GM13976 (cell line): ENCODE measurements at regions not wholly inside any gene's neighbourhood (a gene's known extent, or its start where the extent isn't known, plus 50 kb on each side); places are given as distances from the start of the nearest gene placed in this dataset.

Experiments used
- DNase-seq: peaks from one replicate; pipeline ENCODE4 v3.0.0; 2012; ENCODE audit warnings: low spot score
- in situ Hi-C: fragments of 300-500 bp; cut with MboI; formaldehyde crosslinking; loops from one replicate; pipeline ENCODE4 v1.12.0; 2022; ENCODE audit warnings: low sequenced_read_pairs, mixed read lengths, inconsistent platforms; ENCODE audit not compliant: unreplicated experiment
- TF ChIP-seq, protein P1 (sequence below): IDR thresholded peaks from 2 replicates; pipeline ENCODE4 v1.5.1; 2012; ENCODE audit warnings: borderline replicate concordance, mild to moderate bottlenecking; ENCODE audit not compliant: insufficient read depth; ENCODE audit errors: extremely low read depth, missing control alignments, control extremely low read depth

DNA sequence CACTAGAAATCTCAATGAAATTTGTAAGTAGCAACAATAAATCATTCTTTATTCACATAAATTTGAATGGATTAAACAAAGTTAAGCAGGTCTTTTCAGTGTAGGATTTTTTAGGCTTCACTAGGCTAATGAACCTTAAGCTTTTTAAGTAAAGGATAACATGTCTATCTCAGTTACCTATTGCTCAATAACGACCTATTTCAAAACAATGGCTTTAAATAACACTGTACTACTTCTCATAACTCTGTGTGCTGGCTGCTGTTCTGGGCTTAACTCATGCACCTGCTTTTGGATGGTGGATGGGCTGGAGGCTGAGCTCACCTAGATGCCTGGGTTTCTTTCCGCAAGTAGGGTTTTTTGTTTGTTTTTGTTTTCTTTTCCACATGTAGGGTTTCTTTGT is 495.0 kb upstream of the SLIT2 start:
- TF ChIP-seq, protein P1, sequence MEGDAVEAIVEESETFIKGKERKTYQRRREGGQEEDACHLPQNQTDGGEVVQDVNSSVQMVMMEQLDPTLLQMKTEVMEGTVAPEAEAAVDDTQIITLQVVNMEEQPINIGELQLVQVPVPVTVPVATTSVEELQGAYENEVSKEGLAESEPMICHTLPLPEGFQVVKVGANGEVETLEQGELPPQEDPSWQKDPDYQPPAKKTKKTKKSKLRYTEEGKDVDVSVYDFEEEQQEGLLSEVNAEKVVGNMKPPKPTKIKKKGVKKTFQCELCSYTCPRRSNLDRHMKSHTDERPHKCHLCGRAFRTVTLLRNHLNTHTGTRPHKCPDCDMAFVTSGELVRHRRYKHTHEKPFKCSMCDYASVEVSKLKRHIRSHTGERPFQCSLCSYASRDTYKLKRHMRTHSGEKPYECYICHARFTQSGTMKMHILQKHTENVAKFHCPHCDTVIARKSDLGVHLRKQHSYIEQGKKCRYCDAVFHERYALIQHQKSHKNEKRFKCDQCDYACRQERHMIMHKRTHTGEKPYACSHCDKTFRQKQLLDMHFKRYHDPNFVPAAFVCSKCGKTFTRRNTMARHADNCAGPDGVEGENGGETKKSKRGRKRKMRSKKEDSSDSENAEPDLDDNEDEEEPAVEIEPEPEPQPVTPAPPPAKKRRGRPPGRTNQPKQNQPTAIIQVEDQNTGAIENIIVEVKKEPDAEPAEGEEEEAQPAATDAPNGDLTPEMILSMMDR: no peak
- no peak for DNase-seq
- in situ Hi-C loops: no loop called here

DNA sequence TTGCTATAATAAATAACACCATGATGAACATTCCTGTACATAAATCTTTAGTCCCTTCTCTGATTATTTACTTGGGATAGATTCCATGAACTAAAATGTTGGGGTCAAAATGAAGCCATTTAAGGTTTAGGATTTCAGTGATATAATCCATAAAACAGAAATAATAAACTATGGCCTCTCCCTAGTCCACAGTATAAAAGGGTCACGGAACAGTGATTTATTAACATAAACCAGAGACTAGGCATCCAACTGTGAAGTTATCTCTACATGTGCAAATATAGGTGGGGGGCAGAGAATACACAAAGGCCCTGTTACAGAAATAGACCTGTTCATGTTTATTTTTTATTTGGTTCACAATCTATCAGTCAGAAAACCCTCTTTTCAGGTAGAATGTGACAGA is 499.1 kb upstream of the SLIT2 start:
- in situ Hi-C loops: no loop called here
- no peak for DNase-seq
- TF ChIP-seq, protein P1: no peak

DNA sequence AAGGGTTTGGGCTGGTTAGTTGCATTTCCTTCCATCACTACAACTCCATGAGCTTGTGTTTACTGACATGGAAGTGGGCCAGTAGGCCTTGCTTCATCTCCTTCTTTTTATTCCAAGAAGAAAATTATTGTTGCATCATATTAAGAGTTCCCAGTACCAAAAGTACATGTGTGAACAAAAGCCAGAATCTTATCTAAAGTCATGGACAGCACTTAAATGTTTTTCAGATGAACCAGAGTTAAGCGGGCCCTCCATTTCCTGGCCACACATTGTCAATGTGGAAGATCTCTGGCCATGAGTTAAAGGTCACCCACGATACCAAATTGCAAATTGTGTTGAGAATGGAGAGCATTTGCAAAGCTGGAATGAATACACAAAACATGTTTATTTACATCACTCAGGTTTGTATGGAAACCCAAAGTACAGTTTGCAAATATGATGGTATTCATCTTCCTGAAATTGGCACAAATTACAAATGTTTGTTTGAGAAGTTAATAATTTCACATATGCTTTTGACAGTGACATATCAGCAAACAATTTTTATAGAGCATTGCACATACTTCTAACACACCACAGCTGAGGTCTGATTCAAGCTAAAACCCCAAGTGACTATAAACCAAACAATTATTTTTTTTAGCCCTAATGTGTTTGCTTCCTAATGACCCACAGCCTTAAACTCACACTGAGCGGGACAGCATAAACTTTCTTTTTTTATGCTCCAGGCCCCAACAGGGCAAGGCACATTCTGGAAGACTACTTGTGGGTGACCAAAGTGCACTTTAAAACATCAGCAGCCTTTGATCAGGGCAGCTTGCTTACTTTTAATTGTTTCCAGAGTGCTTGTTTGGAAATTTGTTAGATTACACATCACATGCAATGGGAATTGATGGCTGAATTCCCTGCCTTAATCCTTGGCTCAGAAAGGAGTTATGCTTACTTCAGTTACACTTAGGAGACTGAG is 502.9 kb upstream of the SLIT2 start:
- in situ Hi-C loops: no loop called here
- DNase-seq: no peak
- TF ChIP-seq, protein P1: no peak

DNA sequence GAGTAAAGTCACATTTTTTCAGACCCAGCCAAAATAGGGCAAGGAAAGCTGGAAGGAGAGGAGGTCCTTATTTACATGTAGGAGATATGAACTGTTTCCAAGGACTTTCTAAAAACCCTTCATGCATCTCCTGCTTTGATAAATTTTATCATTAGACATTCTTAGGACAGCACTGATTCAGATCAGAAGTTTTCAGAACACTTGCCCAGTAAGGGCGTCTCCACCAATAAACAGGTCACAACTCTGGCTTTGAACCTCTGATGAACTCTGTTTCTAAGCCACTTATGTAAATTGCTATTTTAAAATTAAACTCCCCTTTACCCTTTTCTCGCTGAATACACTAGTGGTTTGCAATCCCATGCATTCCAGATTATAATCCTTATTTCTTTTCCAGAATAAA is 505.3 kb upstream of the SLIT2 start:
- in situ Hi-C loops: no loop called here
- no peak for DNase-seq
- TF ChIP-seq, protein P1: no peak

DNA sequence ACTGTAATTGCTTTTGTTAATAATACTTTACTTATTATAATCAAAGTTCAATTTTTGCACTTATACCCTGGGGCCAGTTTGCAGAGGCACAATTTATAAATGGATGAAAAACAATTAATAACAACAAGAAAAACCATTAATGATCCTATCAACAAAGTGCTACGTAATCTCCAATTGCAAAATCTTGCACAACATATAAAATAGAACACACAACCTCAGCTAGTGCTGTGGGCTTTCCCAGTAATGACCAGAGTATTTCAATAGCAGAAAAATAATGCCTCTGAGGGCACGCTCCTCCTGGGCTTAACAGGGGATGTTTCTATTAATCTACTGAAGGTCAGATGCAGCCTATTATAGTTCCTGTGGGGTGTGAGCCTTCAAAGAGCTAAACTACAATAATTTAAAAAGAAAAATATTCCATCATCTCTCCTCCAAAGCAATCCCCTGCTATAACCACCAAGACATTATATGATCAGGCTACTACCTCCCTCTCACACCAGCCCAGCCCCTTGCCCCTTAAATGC is 508.5 kb upstream of the SLIT2 start:
- no peak for DNase-seq
- in situ Hi-C loops: no loop called here
- TF ChIP-seq, protein P1: no peak

DNA sequence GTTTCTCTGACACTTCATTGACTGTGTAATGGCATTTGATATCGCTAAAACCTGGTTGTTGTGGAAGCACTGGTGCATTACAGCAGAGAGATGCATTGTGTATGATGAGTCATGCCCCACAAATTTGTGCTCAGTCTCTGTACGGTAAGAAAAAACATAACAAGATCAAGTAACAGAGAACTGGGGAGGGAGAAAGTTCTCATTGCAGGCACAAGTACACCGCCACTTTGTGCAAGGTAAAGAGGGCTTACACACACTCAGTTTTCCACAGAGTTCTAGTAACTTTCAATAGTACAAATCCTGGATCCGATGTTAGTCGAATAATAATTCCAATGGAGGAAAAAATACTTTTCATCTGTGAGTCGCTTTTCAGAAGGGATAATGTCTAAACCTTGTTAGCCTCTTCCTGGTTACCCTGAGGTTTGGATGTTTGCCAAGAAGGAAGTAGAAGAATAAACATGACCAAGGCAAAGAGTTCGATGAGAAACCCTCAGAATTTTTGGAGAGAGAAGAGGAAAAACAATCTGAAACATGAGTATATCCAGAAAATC is 512.5 kb upstream of the SLIT2 start:
- TF ChIP-seq, protein P1: no peak
- in situ Hi-C loops: no loop called here
- DNase-seq: no peak
